MCF 10A (cell line): ENCODE measurements at regions not wholly inside any gene's neighbourhood (a gene's known extent, or its start where the extent isn't known, plus 50 kb on each side); places are given as distances from the start of the nearest gene placed in this dataset.

Source experiments
- BruUV-seq: library from RNA; stranded (reverse); fragments of 400-500 nt; replicated peaks from 2 replicates; lab custom pipeline; 2021; lab: Mats Ljungman, UMichigan
- CTCF ChIA-PET: fragments of 300-600 bp; sonication (Branson Sonifier 250); formaldehyde crosslinking; extraction: SDS; loops from one replicate; lab custom pipeline; 2021; ENCODE audit warnings: antibody characterized with exemption, inconsistent platforms; lab: Yijun Ruan, JAX
- POLR2A ChIA-PET: fragments of 300-600, 350-650 bp; sonication (Branson Sonifier 250); formaldehyde crosslinking; extraction: SDS; loops from one replicate; lab custom pipeline; 2020; ENCODE audit warnings: antibody characterized with exemption, inconsistent platforms; lab: Yijun Ruan, JAX
- DNase-seq: peaks from one replicate; pipeline ENCODE4 v3.0.0-alpha.2; 2018; ENCODE audit not compliant: unreplicated experiment
- H3K27ac Mint-ChIP-seq: one replicate; pipeline ENCODE4 v1.8.0; 2022; ENCODE audit warnings: mild to moderate bottlenecking, low read depth, mixed read lengths; ENCODE audit not compliant: unreplicated experiment
- H3K27me3 Mint-ChIP-seq: one replicate; pipeline ENCODE4 v1.8.0; 2022; ENCODE audit warnings: mixed read lengths; ENCODE audit not compliant: insufficient read depth, unreplicated experiment
- H3K36me3 Mint-ChIP-seq: one replicate; pipeline ENCODE4 v1.8.0; 2022; ENCODE audit warnings: mild to moderate bottlenecking, moderate library complexity, mixed read lengths; ENCODE audit not compliant: insufficient read depth, unreplicated experiment
- H3K4me1 Mint-ChIP-seq: one replicate; pipeline ENCODE4 v1.8.0; 2022; ENCODE audit warnings: mixed read lengths; ENCODE audit not compliant: insufficient read depth, unreplicated experiment
- H3K4me3 Mint-ChIP-seq: one replicate; pipeline ENCODE4 v1.8.0; 2022; ENCODE audit warnings: mild to moderate bottlenecking, moderate library complexity, mixed read lengths; ENCODE audit not compliant: unreplicated experiment
- H3K9me3 Mint-ChIP-seq: one replicate; pipeline ENCODE4 v1.8.0; 2022; ENCODE audit warnings: mixed read lengths; ENCODE audit not compliant: unreplicated experiment
- intact Hi-C: fragments of 100-400 bp; cut with micrococcal nuclease; formaldehyde crosslinking; loops from 2 replicates; pipeline ENCODE4 v1.14.1; 2022
- TF ChIP-seq, protein P1 (sequence below): fragments of 200-600 bp; IDR thresholded peaks from one replicate; pipeline ENCODE4 v1.8.0; 2022; ENCODE audit warnings: antibody characterized with exemption, mild to moderate bottlenecking; ENCODE audit not compliant: unreplicated experiment

DNA sequence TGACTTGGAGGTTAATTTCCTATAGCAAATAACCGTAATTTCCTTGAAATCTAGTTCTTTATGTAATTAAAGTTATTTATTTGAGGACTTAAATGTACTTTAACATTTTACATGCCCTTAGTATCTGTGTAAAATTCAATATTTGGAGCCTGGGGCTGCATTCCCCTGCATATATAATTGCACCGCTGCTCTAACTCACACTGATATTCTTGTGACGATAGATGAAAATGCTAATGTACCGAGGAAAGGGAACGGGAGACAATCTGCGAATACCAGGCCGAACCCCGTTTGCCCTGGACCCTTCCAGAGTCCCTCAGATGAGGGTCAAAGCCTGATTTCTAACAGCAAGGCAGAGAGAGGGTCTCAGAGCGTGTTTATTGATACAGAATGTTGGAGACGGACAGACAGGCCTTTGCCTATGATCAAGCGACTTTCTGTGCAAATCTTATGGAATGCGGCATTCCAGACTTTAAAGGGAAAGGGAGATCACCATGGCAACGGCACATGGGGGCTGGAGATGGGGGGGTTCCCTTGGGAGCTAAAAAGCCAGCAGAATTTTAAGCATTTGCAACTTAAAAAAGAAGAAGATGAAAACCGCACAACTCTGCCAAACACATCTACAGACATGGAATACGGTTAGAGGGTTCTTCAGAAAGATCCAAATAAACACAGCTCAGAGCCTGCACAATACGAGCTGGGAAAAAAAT lies 57.6 kb upstream of the TWIST2 start:
- Mint-ChIP-seq H3K9me3 (no peaks in the 10 kb centered on the region), H3K27ac (no peak overlapping the region), H3K36me3 (no peaks in the 10 kb centered on the region), H3K27me3 (no peaks in the 10 kb centered on the region), H3K4me1 (peaks cover under 1% of the 10 kb centered on the region), H3K4me3 (no peak overlapping the region)
- no TSS peak for BruUV-seq
- CTCF ChIA-PET = no interaction called here
- intact Hi-C loops = no loop called here
- DNase-seq = no peak
- POLR2A ChIA-PET = no interaction called here
- TF ChIP-seq, protein P1, sequence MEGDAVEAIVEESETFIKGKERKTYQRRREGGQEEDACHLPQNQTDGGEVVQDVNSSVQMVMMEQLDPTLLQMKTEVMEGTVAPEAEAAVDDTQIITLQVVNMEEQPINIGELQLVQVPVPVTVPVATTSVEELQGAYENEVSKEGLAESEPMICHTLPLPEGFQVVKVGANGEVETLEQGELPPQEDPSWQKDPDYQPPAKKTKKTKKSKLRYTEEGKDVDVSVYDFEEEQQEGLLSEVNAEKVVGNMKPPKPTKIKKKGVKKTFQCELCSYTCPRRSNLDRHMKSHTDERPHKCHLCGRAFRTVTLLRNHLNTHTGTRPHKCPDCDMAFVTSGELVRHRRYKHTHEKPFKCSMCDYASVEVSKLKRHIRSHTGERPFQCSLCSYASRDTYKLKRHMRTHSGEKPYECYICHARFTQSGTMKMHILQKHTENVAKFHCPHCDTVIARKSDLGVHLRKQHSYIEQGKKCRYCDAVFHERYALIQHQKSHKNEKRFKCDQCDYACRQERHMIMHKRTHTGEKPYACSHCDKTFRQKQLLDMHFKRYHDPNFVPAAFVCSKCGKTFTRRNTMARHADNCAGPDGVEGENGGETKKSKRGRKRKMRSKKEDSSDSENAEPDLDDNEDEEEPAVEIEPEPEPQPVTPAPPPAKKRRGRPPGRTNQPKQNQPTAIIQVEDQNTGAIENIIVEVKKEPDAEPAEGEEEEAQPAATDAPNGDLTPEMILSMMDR = no peak

DNA sequence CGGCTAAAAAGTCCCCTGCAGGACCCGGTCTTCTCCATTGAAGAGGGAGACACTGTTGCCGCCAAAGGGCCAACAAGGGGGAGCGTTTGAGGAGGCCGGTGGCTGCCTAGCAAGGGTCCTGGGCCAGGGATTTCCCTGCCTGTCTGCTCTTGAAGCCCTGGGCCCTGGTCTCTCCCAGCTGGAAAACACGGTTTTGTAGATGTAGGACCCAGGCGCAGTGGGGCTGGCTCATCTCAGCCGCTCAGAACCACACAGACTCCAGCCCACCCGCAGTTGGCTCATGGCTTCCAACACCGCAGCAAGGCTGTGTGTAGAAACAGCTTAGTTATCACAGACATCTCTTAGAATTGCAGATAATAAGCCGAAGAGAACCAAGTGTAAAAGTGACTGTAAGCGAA lies 57.1 kb upstream of the TWIST2 start:
- POLR2A ChIA-PET = interaction anchor here (0.6 kb wide), 1 partner anchor 63 kb away, joined by 3 read pairs; no protein-coding TSS in a partner anchor
- H3K27me3 Mint-ChIP-seq = no peaks in the 10 kb centered on the region
- no peak overlapping the region for H3K4me3 Mint-ChIP-seq
- H3K9me3 Mint-ChIP-seq = no peaks in the 10 kb centered on the region
- BruUV-seq = no TSS peak
- intact Hi-C loops = no loop called here
- DNase-seq = no peak
- H3K36me3 Mint-ChIP-seq = no peaks in the 10 kb centered on the region
- CTCF ChIA-PET = interaction anchor here (0.7 kb wide), 1 partner anchor 86 kb away, joined by 4 read pairs; no protein-coding TSS in a partner anchor
- TF ChIP-seq, protein P1 = no peak
- H3K4me1 Mint-ChIP-seq = no peaks in the 10 kb centered on the region
- no peak overlapping the region for H3K27ac Mint-ChIP-seq

DNA sequence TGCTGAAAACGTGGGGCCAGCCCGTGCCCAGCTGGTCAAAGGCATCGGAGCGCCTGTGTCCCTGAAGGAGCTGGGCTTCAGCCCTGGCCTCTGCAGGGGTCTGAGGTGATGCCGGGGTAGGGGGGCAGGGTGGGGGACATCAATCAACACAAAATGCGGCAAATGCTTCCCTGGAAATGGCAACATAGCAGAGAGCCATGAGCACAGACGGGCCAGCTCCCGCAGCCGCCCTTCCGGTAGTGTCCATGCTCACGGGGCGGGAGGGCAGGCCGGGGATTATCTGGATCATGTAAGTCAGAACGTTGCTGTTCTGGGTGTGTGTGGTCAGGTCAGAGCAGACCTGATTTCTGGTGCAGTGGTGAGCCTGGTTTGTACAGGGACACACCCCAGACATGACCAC lies 56.5 kb upstream of the TWIST2 start:
- TF ChIP-seq, protein P1 = no peak
- intact Hi-C loops = no loop called here
- H3K4me3 Mint-ChIP-seq = no peak overlapping the region
- ChIA-PET CTCF (interaction anchor here (0.7 kb wide), 1 partner anchor 86 kb away, joined by 4 read pairs; no protein-coding TSS in a partner anchor), POLR2A (interaction anchor here (0.6 kb wide), 1 partner anchor 62 kb away, joined by 3 read pairs; no protein-coding TSS in a partner anchor)
- no TSS peak for BruUV-seq
- no peak overlapping the region for H3K27ac Mint-ChIP-seq
- no peak for DNase-seq
- no peaks in the 10 kb centered on the region for H3K9me3 Mint-ChIP-seq
- H3K4me1 Mint-ChIP-seq = no peaks in the 10 kb centered on the region
- no peaks in the 10 kb centered on the region for H3K36me3 Mint-ChIP-seq
- H3K27me3 Mint-ChIP-seq = no peaks in the 10 kb centered on the region

DNA sequence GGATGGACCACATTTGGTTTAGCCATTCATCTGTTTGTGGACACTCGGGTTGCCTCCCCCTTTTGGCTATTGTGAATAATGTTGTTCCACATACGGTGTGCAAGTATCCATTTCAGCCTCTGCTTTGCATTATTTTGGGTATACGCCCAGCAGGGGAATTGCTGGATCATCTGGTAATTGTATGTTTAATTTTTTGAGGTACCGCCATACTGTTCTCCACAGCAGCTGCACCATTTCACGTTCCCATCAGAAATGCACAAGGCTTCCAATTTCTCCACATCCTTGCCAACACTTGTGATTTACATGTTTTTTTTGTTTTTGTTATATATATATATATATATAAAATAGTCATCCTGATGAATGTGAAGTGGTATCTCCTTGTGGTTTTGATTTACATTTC lies 54.6 kb upstream of the TWIST2 start:
- BruUV-seq = no TSS peak

More for the DNA sequence above, 54.6 kb upstream of the TWIST2 start:
- TF ChIP-seq, protein P1 = no peak
- H3K36me3 Mint-ChIP-seq = no peaks in the 10 kb centered on the region
- POLR2A ChIA-PET = no interaction called here
- no peak overlapping the region for H3K27ac Mint-ChIP-seq
- H3K4me1 Mint-ChIP-seq = no peaks in the 10 kb centered on the region
- H3K9me3 Mint-ChIP-seq = no peaks in the 10 kb centered on the region
- no peaks in the 10 kb centered on the region for H3K27me3 Mint-ChIP-seq
- CTCF ChIA-PET = interaction anchor here (0.7 kb wide), 1 partner anchor 36 kb away, joined by 3 read pairs; no protein-coding TSS in a partner anchor
- H3K4me3 Mint-ChIP-seq = no peak overlapping the region
- DNase-seq = no peak
- intact Hi-C loops = no loop called here
